ENCODE measurements at regions not wholly inside any gene's neighbourhood (a gene's known extent, or its start where the extent isn't known, plus 50 kb on each side); places are given as distances from the start of the nearest gene placed in this dataset.

- Mint-ChIP-seq H3K9me3 (peaks cover 14% of the 10 kb centered on the region), H3K36me3 (no peaks in the 10 kb centered on the region), H3K27me3 (ENCODE audit: low read depth) (peaks cover 11% of the 10 kb centered on the region), H3K4me1 (peaks cover 7% of the 10 kb centered on the region), H3K27ac (no peak overlapping the region), H3K4me3 (no peak overlapping the region)
- DNase-seq (ENCODE audit: low spot score in 2 of 2, unreplicated experiment in 2 of 2) = no peak
- no peak for TF ChIP-seq CTCF (IDR thresholded peaks at IDR 0.05; ENCODE audit: unreplicated experiment)
Observed at GRCh38 chr15:60297047-60297446, 100.7 kb downstream of the ANXA2 start.
